ENCODE measurements at regions not wholly inside any gene's neighbourhood (a gene's known extent, or its start where the extent isn't known, plus 50 kb on each side); places are given as distances from the start of the nearest gene placed in this dataset.

DNA sequence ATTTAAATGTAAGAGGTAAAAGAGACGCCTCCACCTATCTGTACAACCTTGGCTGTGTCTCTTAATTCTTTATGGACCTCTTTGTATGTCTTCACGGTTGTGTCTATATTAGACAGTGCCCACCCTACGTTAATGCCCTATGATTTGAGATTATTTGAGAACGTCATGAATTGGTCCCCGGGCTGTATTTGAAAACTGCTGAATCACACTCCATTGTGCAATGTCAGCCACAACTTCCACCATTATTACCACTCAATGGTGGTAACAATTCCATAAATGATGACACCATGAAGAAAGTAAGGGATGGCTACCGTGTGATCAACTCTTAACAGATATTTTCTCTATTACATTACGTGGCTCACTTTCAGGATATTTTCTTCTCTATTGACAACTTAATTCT, 182.4 kb upstream of the RBFOX1 start:
- TF ChIP-seq POLR2A (IDR thresholded peaks at IDR 0.05): no peak
- TF ChIP-seq, protein P1, sequence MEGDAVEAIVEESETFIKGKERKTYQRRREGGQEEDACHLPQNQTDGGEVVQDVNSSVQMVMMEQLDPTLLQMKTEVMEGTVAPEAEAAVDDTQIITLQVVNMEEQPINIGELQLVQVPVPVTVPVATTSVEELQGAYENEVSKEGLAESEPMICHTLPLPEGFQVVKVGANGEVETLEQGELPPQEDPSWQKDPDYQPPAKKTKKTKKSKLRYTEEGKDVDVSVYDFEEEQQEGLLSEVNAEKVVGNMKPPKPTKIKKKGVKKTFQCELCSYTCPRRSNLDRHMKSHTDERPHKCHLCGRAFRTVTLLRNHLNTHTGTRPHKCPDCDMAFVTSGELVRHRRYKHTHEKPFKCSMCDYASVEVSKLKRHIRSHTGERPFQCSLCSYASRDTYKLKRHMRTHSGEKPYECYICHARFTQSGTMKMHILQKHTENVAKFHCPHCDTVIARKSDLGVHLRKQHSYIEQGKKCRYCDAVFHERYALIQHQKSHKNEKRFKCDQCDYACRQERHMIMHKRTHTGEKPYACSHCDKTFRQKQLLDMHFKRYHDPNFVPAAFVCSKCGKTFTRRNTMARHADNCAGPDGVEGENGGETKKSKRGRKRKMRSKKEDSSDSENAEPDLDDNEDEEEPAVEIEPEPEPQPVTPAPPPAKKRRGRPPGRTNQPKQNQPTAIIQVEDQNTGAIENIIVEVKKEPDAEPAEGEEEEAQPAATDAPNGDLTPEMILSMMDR (IDR thresholded peaks at IDR 0.05 in 8 of 11, conservative IDR thresholded peaks at IDR 0.05 in 3 of 11): no peak
